ENCODE measurements at regions not wholly inside any gene's neighbourhood (a gene's known extent, or its start where the extent isn't known, plus 50 kb on each side); places are given as distances from the start of the nearest gene placed in this dataset.

GRCh38 chr1:82221721-82222120, 421.0 kb downstream of the ADGRL2 start:
- TF ChIP-seq SMAD1 (IDR thresholded peaks at IDR 0.05; ENCODE audit: low read depth, partially characterized antibody) (no peak), ZBTB4 (CRISPR knock-in tag; IDR thresholded peaks at IDR 0.05) (no peak), HSF1 (IDR thresholded peaks at IDR 0.05; ENCODE audit: low read depth, low read length) (no peak), POLR2A (IDR thresholded peaks at IDR 0.05; ENCODE audit: low read depth, low read length) (no peak), RB1 (IDR thresholded peaks at IDR 0.05; ENCODE audit: borderline replicate concordance) (no peak), RBBP5 (conservative IDR thresholded peaks at IDR 0.05) (no peak), RAD51 (IDR thresholded peaks at IDR 0.05) (no peak), MXI1 (IDR thresholded peaks at IDR 0.05; ENCODE audit: low read depth, low read length) (no peak)
- TF ChIP-seq, protein P1, sequence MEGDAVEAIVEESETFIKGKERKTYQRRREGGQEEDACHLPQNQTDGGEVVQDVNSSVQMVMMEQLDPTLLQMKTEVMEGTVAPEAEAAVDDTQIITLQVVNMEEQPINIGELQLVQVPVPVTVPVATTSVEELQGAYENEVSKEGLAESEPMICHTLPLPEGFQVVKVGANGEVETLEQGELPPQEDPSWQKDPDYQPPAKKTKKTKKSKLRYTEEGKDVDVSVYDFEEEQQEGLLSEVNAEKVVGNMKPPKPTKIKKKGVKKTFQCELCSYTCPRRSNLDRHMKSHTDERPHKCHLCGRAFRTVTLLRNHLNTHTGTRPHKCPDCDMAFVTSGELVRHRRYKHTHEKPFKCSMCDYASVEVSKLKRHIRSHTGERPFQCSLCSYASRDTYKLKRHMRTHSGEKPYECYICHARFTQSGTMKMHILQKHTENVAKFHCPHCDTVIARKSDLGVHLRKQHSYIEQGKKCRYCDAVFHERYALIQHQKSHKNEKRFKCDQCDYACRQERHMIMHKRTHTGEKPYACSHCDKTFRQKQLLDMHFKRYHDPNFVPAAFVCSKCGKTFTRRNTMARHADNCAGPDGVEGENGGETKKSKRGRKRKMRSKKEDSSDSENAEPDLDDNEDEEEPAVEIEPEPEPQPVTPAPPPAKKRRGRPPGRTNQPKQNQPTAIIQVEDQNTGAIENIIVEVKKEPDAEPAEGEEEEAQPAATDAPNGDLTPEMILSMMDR (IDR thresholded peaks at IDR 0.05 in 2 of 3, conservative IDR thresholded peaks at IDR 0.05 in 1 of 3; ENCODE audit: control insufficient read depth in 2 of 3, extremely low read depth in 1 of 3, insufficient read depth in 1 of 3, low read depth in 3 of 3, low read length in 3 of 3): no peak
- TF ChIP-seq, protein P2, sequence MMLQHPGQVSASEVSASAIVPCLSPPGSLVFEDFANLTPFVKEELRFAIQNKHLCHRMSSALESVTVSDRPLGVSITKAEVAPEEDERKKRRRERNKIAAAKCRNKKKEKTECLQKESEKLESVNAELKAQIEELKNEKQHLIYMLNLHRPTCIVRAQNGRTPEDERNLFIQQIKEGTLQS (IDR thresholded peaks at IDR 0.05; ENCODE audit: borderline replicate concordance, extremely low read depth, low read depth, low read length): no peak
